ENCODE measurements at regions not wholly inside any gene's neighbourhood (a gene's known extent, or its start where the extent isn't known, plus 50 kb on each side); places are given as distances from the start of the nearest gene placed in this dataset.

DNA sequence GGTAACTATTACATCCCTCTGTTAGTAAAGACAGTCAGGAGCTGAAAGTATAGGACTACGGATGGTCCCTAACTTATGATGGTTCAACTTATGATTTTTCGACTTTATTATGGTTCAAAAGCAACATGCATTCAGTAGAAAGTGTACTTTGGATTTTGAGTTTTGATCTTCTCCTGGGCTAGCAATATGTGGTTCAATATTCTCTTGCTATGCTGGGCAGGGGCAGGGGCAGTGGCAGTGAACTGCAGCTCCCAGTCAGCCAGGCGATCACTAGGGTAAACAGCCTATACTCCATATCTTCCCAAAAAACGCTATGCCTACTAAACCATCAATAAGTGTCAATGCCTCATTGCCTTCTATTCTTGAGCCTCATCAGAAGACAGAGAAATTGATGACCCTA, 292.7 kb downstream of the EMP1 start:
- TF ChIP-seq, protein P1, sequence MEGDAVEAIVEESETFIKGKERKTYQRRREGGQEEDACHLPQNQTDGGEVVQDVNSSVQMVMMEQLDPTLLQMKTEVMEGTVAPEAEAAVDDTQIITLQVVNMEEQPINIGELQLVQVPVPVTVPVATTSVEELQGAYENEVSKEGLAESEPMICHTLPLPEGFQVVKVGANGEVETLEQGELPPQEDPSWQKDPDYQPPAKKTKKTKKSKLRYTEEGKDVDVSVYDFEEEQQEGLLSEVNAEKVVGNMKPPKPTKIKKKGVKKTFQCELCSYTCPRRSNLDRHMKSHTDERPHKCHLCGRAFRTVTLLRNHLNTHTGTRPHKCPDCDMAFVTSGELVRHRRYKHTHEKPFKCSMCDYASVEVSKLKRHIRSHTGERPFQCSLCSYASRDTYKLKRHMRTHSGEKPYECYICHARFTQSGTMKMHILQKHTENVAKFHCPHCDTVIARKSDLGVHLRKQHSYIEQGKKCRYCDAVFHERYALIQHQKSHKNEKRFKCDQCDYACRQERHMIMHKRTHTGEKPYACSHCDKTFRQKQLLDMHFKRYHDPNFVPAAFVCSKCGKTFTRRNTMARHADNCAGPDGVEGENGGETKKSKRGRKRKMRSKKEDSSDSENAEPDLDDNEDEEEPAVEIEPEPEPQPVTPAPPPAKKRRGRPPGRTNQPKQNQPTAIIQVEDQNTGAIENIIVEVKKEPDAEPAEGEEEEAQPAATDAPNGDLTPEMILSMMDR (IDR thresholded peaks at IDR 0.05) = no peak

DNA sequence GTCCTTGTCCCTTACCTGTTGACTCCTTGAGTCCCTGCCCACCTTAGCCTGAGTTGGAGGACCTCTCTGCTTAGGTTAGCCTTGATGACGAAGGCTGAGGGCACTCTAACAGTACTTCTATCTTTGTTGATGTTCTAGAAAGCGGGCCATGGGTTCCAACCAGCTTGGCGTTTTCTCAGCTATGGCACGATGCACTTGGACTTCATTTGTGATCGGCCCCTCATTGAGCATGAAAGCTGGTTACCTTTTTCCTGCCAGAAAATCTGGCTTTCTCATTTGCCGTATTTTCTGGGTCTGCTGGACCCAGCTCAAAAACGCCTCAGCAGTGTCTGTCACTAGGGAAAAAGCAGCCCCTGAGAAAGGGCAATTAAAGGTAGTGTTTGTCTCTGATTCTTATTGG, 290.8 kb downstream of the EMP1 start:
- TF ChIP-seq, protein P1 (IDR thresholded peaks at IDR 0.05) = no peak

DNA sequence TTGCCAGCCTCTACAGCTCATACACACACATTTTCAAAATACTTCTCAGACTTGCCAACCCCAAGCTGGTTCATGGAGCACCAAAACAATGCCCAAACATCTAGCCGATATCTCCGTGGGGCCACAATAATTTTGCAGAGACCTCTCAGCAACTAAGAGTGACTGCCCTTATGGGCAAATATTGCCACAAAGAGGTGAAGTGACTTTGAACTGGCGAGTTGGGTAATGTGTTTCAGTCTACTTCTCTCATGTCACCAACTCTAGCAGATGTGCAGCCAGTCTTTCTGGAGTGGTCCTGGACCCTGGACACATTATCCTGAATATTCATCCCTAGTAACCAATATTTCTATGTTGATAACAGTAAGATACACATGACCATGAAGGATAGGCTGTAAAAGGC, 290.3 kb downstream of the EMP1 start:
- TF ChIP-seq, protein P1 (IDR thresholded peaks at IDR 0.05) = no peak

DNA sequence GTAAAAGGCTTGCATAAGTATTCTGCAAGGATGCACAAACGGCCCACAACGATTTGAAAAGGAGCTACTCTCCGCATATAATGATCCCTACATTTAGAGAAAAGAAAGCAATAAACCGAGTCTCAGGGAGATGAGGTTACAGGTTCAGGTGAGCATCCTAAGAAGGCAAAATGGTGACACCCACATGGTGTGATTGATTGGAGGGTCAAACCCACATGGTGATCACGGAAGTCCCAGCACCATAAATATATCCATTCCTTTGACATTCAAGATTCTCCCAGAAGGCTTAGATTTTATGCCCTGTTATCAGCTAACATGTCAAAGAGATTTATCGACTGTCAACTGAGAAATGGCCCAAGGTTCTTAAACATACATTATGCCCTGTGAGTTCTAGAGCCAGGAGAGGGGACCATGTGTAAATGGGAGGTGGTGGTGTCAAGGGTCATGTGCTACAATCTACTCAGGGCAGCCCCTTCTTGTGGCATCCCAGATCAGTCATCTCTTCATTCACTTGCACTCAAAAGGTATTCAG, 282.2 kb downstream of the EMP1 start:
- TF ChIP-seq, protein P1 (IDR thresholded peaks at IDR 0.05) = no peak

DNA sequence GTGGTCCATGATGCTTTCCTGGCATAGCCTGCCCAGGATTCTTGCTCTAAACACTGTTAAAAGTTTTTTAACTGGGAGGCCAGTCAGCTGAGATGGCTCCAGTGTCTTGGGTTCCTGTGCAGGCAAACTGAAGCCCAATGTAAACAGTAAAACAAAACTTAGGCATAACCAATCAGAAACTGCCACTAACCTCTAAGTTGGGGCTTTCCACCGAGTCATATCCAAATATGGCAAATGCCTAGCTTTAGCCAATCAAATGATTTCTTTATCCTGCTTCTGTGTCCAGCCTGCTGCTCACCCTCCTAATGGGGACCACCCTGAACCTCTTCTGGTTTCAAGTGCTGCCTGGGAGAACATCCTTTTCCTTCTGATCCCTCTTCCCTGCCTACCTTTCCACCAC, 277.9 kb downstream of the EMP1 start:
- TF ChIP-seq, protein P1 (IDR thresholded peaks at IDR 0.05) = no peak

DNA sequence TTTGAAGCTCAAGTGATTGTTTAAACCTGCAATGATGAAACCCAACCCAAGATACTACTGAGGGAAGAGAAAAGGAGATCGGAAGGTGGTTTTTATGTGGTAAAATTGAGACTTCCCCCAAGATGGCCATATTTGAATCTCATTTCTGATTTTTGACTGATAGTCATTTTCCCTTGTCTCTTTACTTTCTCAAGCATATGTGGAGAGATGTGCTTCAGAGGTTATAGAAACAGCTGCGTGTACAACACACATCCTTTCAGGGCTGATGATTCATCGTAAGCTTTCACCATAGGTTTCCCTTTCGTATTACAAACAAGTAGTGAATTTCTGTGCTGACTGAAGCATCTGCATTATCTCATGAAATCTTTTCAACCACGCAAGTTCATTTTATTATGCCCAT, 276.2 kb downstream of the EMP1 start:
- TF ChIP-seq, protein P1 (IDR thresholded peaks at IDR 0.05) = no peak

DNA sequence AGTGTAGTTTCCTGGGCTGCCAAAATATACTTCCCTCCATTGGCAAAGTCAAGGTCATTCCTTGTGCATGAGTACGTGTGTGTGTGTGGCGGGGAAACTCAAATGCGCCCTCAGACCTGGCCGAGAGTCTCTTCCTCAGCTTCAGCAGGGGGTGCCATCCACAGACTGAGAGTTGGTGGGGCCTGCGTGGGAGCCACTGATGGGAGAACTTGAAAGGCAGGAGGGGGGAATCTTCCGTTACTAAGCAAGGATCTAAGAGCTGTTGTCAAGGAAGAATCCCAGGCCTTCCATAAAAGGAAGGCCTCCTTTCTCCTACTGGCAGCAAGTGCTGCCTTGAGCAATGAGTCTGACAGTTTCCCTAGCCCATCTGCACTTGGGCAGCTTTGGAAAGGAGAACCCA, 274.9 kb downstream of the EMP1 start:
- TF ChIP-seq, protein P1 (IDR thresholded peaks at IDR 0.05) = no peak

DNA sequence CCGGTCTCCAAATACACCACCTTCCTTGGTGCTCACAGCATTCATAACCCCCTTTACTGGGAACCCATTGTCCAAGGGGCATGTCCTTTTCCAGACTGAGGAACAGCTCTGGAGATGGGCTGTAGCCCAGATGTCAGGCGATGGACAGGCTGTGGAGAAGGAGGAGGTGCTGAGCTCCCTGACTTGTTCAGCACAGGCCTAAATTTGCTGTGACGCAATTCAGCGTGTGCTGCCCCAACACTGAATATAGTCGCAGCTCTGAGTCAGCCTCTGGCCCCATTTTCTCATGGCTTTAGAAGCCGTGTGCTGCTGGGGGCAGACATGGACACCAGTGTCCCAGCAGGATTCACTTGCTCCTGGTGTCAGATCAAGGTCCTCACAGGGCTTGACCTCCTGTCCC, 269.1 kb downstream of the EMP1 start:
- TF ChIP-seq, protein P1 (IDR thresholded peaks at IDR 0.05) = no peak
